ENCODE measurements at regions not wholly inside any gene's neighbourhood (a gene's known extent, or its start where the extent isn't known, plus 50 kb on each side); places are given as distances from the start of the nearest gene placed in this dataset.

DNA sequence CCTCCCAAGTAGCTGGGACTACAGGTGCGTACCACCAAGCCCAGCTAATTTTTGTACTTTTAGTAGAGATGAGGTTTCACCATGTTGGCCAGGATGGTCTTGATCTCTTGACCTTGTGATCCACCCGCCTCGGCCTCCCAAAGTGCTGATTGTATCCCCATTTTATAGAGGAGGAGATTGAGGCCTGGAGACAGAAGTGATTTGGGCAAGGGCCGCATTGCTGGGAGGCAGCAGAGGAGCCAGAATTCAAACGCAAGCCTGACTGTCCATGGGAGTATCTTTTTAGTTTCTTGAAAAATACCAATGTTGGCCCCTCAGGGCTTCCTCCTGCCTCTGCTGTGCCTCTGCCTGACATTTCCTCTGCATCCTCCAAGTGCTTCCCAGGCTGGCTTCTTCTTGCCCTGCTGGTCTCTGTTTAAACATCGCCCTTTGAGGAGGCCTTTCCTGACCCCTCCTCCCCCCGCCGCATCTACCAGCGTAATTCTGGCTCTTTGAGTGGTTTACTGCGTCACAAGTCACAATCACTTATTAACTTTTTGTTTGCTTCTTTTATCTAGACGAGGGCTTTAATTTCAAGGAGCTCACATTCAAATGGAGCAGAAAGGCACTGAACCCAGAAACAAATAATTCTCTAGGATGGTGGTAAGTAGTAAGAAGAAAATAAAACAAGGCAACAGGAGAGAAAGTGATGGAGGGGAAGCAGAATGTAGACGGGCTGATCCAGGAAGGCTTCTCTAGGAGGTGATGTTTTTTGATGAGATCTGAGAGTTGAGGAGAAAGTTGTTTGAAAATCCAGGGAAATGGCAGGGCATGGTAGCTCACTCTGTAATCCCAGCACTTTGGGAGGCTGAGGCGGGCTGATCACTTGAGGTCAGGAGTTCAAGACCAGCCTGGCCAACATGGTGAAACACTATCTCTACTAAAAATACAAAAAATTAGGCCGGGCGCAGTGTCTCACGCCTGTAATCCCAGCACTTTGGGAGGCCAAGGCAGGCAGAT, 91.0 kb upstream of the MED13L start:
- Histone ChIP-seq H3K4me2 (ENCODE audit: insufficient read depth, low read length) (no peak overlapping the region), H3K27ac (ENCODE audit: insufficient read depth, low read depth, low read length) (no peak overlapping the region), H2AFZ (ENCODE audit: low read depth, low read length) (no peak overlapping the region), H3K36me3 (ENCODE audit: control insufficient read depth in 2 of 2, extremely low read depth in 1 of 2, insufficient read depth in 2 of 2, low read length in 2 of 2) (no peaks in the 10 kb centered on the region), H3K9ac (replicated peaks; ENCODE audit: extremely low read depth, insufficient read depth, low read length) (no peak overlapping the region), H4K20me1 (replicated peaks; ENCODE audit: control insufficient read depth, extremely low read depth, insufficient read depth, low read length) (no peaks in the 10 kb centered on the region), H3K9me1 (replicated peaks; ENCODE audit: control insufficient read depth, extremely low read depth, insufficient read depth, low read length) (no peaks in the 10 kb centered on the region), H3K79me2 (ENCODE audit: control insufficient read depth, insufficient read depth, low read length) (no peaks in the 10 kb centered on the region), H3K9me3 (replicated peaks; ENCODE audit: control insufficient read depth, insufficient read depth, low read length) (no peaks in the 10 kb centered on the region), H3K4me1 (ENCODE audit: control insufficient read depth, extremely low read depth, insufficient read depth, low read length) (peaks cover 2% of the 10 kb centered on the region), H3K27me3 (ENCODE audit: control insufficient read depth in 2 of 2, insufficient read depth in 2 of 2, low read length in 2 of 2) (no peaks in the 10 kb centered on the region), H3K4me3 (replicated peaks in 1 of 3; ENCODE audit: insufficient read depth in 1 of 3, low read depth in 1 of 3, low read length in 3 of 3) (no peak overlapping the region)
- intact Hi-C loops (cut with micrococcal nuclease): no loop called here
- TF ChIP-seq GATA2 (IDR thresholded peaks at IDR 0.05; ENCODE audit: insufficient read depth, insufficient read length, low read depth, low read length) (no peak), EZH2 (IDR thresholded peaks at IDR 0.05; ENCODE audit: borderline replicate concordance, low read depth, low read length, severe bottlenecking) (no peak), MYC (IDR thresholded peaks at IDR 0.05; ENCODE audit: low read depth, low read length) (no peak), POLR2AphosphoS5 (IDR thresholded peaks at IDR 0.05; ENCODE audit: insufficient read depth, low read depth, low read length) (no peak), JUN (IDR thresholded peaks at IDR 0.05; ENCODE audit: borderline replicate concordance, insufficient read depth, insufficient read length, low read depth) (no peak), FOS (IDR thresholded peaks at IDR 0.05; ENCODE audit: borderline replicate concordance, insufficient read depth, low read length) (no peak), POLR2A (IDR thresholded peaks at IDR 0.05; ENCODE audit: low read depth, low read length) (no peak)
- TF ChIP-seq, protein P1, sequence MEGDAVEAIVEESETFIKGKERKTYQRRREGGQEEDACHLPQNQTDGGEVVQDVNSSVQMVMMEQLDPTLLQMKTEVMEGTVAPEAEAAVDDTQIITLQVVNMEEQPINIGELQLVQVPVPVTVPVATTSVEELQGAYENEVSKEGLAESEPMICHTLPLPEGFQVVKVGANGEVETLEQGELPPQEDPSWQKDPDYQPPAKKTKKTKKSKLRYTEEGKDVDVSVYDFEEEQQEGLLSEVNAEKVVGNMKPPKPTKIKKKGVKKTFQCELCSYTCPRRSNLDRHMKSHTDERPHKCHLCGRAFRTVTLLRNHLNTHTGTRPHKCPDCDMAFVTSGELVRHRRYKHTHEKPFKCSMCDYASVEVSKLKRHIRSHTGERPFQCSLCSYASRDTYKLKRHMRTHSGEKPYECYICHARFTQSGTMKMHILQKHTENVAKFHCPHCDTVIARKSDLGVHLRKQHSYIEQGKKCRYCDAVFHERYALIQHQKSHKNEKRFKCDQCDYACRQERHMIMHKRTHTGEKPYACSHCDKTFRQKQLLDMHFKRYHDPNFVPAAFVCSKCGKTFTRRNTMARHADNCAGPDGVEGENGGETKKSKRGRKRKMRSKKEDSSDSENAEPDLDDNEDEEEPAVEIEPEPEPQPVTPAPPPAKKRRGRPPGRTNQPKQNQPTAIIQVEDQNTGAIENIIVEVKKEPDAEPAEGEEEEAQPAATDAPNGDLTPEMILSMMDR (IDR thresholded peaks at IDR 0.05; ENCODE audit: extremely low read depth in 1 of 2, insufficient read depth in 1 of 2, low read depth in 1 of 2, low read length in 2 of 2): no peak
- TF ChIP-seq, protein P2, sequence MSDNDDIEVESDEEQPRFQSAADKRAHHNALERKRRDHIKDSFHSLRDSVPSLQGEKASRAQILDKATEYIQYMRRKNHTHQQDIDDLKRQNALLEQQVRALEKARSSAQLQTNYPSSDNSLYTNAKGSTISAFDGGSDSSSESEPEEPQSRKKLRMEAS (IDR thresholded peaks at IDR 0.05; ENCODE audit: insufficient read depth, insufficient read length): no peak
- BruUV-seq (replicated peaks): no TSS peak
- POLR2A ChIA-PET: no interaction called here
- no peak for DNase-seq (ENCODE audit: low read depth, low spot score)
- FAIRE-seq: no peak
- CTCF ChIA-PET: no interaction called here
- dilution Hi-C loops (cut with MboI; ENCODE audit: extremely low pct_ligation_motif_present, low sequenced_read_pairs): no loop called here
